HG03045 (cell line): ENCODE measurements at regions not wholly inside any gene's neighbourhood (a gene's known extent, or its start where the extent isn't known, plus 50 kb on each side); places are given as distances from the start of the nearest gene placed in this dataset.

ENCODE experiments used
- ATAC-seq: cut with Tn5 transposase; IDR thresholded peaks from one replicate; pipeline ENCODE4 v1.9.1; 2021; ENCODE audit warnings: mild to moderate bottlenecking, moderate library complexity; ENCODE audit not compliant: unreplicated experiment

DNA sequence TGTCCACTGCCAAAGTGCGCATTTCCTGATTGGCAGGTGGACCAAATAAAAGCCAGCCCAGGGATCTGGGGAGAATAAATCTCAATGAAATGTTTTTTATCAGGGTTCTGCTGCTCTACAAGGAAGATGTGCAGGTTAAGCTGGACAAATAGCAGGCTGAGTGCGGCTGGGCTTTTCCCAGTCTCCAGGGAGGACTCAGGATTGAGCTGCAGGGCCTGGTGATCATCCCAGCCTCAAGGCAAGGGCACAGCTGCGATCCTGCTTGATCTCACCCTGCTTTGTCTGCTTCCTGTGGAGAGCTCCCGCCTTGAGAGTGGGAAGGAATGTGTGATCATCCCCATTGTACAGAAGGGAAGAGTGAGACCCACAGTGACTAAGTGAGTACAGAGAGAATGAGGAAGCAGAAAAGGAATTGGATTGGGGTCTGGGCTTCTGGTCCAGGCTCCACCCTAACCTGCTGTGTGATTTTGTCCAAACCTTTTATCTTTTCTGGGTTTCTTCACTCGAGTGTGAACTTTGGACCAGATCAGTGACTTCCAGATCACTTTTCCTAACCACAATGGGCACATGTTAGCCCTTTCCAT lies 75.3 kb upstream of the CRHR1 start:
- no peak for ATAC-seq

- no peak for ATAC-seq
These were observed 74.3 kb upstream of the CRHR1 start for GRCh38 chr17:45709728-45710288.

DNA sequence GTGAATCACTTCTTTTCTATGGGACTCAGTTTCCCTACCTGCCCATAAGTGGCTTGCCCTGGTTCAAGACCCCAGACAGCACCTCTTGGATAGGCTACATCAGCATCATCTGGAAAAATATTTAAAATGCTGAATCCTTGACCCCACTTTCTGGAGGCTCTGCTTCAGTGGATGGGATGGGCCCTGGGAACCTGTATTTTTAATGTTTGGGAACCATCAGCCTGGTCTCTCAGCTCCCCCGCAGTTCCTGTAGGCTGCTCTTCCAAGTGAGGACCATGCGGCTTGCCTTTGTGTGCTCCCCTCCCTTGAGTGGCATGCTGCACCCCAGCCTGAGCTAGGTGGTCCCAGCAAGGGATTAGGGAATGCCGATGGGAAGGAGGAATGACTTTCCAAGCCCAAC lies 68.3 kb upstream of the CRHR1 start:
- ATAC-seq: no peak

- ATAC-seq: no peak
These were observed 65.3 kb upstream of the CRHR1 start for GRCh38 chr17:45718791-45719190.

DNA sequence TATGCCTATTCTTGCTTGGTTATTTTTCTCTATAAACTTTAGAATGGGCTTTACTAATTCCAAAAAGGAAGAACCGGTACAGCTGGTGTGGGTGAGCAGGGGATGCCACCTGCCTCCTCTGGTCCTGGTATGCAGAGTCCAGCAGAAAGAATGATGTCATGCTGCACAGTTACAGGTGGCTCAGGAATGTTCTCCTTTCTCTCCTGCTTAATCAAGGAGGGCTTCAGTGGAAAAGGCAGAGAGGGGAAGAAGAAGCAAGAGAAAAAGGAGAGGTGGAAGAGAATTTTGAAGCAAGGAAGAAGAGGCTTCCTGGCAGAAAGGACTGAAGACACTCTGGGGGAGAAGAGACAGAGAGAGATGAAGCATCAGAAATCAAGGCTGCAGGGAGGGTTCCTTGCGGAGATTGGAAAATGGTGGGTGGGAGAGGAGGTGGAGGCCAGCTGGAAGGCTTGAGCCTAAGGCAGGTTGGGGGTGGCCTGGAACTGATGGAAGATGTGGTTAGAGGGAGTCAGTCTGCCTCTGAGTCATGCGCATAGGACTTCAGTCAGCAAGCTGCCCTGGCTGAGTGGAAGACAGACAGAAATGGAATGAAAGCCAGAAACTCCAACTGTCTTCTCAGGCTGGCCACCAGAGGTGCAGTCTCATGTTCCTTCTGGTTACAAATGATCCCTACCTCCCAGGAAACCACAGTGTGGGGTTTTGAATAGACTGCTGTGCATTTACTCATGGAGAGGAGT lies 64.6 kb upstream of the CRHR1 start:
- no peak for ATAC-seq

DNA sequence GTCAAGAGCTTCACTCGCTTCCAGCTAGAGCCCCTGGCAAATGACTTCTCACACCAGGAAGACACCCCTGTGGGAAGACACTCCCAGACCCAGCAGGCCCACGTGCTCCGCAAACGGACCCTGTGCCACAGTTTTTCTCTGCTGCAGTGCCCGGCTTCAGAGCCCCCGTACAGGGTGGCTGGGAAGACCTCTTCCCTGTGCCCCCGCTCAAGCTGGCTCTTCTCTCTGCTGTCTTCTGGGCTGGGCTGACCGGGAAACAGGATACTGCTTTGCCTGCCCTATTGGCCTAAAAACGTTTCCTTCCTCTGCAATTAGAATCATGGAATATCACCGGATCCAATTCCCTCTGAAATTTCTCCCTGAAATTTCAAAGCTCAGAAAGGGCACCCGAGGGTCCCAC lies 63.7 kb upstream of the CRHR1 start:
- ATAC-seq: no peak

DNA sequence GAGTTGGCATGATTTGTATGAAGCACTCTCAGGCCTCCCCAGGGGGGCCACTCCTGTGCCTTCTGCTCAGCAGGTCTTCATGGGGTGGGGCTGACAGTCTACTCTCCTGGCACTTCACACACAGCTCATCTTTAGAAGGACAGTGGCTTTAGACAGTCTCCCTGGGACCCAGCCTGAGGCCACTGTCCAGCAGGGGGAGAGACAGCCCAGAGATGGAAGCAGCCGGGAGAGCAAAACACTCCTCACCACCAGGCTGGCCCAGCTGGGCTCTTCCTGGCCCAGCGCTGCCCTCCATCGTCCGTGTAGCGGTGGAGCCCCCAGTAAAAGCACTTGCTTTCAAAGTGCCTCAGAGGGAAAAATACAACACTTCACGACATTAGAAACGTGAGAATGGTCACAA lies 62.0 kb upstream of the CRHR1 start:
- no peak for ATAC-seq

- ATAC-seq: no peak
These were observed 54.7 kb upstream of the CRHR1 start for GRCh38 chr17:45729294-45729907.

DNA sequence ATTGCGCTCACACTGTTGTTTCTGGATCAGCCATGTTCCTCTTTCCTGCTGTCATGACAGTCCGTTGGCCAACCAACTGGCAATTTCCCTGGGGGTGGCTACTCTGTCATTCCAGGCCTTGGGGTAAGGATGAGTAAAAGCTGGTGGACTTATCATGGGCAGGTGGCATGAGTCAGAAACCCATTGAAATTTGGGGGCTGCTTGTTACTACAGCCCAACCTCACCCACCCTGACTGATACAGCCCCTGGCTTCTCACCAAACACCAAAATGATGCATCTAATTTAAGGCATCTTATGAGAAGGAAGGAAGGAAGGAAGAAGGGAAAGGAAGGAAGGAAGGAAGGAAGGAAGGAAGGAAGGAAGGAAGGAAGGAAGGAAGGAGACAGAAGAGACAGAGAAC lies 53.9 kb upstream of the CRHR1 start:
- no peak for ATAC-seq

DNA sequence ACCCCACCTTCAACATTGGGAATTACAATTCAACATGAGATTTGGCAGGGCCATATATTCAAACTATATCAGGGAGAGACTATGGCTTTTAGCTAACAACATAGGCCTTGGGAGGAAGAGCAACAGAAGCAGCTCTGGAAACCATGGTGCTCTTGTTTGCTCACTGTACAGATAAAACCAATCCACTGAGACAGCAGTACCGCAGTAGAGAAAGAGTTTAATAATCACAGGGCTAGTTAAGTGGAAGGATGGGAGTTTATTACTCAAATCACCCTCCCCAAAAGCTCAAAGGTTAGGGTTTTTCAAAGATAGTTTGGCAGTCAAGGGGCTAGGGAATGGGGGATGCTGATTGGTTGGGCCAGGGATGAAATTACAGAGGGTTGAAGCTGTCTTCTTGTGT lies 52.7 kb upstream of the CRHR1 start:
- no peak for ATAC-seq

DNA sequence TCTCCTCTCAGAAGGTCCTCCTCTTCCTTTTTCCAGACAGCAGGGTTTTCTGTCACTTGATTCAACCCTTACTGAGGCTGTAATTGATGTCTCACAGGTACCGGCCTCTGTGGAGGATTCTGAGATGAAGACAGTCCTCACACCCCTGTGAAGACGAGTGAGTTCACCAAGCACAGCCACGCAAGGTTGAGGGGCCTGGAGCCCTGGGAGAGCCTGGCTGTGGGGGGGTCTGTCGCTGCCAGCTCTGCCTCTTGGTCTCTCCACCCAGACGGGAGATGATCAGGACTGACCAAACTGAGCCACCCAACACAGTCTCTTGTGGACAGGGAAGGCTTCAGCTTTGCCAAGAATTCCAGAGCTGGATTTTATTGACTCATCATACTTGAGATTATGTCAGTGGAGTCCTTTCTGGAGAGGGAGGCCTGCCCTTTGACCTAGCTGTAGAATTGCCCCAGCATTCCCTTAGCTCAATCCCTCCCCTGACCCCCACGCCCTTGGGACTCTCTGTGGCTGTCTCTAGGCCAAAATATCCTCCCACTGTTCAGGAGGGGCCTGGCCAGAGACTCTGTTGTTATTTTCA lies 51.1 kb upstream of the CRHR1 start:
- no peak for ATAC-seq

GRCh38 chr17:45733781-45734180 lies 50.3 kb upstream of the CRHR1 start:
- no peak for ATAC-seq
